NCI-H1417 (cell line): ENCODE measurements at regions not wholly inside any gene's neighbourhood (a gene's known extent, or its start where the extent isn't known, plus 50 kb on each side); places are given as distances from the start of the nearest gene placed in this dataset.

Experiments
- DNase-seq, 3 experiments: peaks; one replicate each; lab custom pipeline; 2025; lab: John Stamatoyannopoulos, UW

DNA sequence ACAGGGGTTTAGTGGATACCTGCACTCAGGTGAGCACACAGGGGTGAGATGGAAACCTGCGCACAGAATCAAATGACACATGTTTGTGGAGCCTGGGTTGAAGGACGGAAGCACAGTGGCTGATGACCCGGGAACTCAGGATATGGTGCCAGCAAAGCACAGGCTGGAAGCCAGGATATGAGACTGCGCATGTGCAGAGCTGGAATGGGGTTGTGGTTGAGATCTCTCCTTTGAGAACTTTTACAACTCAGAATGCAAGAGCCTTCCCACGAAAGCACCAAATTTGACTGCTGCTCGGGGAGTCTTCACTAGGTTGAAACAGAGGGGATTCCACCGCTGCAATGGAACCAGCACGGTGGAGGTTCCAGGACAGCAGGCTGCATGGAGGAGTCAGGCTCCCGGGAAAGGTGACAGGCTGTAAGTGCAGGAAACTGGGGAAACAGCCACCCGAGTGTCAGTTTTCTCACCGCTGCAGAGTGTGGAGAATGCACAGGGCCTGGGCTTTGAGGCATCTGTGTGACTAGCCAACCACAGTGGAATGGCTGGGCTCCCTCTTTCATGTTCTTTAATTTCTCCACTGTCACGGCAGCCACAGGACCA lies 133.4 kb upstream of the TCERG1L start:
- DNase-seq: no peak

DNA sequence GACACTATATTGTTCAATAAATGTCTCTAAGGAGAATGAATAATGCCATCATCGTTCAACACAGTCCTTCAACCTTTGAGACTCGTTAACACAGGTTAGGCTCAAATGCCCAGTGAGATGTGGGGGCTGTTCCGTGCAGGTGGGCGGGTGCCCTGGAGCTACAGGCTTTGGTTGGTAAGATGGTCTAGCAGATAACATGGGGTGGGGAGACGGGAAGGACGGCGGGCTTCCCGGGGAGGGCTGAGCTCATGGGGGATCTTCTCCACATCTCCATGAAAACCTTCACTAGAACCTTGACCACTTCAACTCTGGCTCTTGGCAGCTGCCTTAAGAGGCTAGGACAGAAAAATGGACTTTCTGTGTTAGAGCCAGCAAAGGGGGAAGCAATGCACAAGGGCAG lies 134.1 kb upstream of the TCERG1L start:
- DNase-seq: no peak

- DNase-seq: no peak
Measured at GRCh38 chr10:131446171-131446570, 134.7 kb upstream of the TCERG1L start.

- DNase-seq: no peak
Measured at GRCh38 chr10:131448171-131448570, 136.7 kb upstream of the TCERG1L start.

GRCh38 chr10:131448883-131449282 lies 137.4 kb upstream of the TCERG1L start:
- no peak for DNase-seq

DNA sequence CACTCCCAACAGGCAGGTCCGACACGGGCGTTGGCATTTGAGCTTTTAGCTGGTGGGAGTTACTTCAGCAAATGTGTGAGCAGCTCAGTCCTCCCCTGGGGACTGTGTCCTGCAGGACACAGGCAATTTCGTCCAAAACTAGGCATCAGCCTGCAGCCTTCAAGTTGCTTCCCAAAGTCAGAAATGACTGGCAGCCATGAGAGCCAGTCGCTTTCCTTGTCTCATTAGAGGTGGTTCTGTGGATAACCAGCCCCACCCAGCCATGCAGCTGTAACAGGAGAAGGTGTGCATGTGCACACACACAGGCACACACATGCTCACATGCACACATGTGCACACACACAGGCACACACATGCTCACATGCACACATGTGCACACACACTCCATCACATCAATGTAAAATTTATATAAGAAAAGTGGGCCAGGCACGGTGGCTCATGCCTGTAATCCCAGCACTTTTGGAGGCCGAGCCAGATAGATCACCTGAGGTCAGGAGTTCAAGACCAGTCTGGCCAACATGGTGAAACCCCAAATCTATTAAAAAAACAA lies 138.8 kb upstream of the TCERG1L start:
- DNase-seq: no peak

DNA sequence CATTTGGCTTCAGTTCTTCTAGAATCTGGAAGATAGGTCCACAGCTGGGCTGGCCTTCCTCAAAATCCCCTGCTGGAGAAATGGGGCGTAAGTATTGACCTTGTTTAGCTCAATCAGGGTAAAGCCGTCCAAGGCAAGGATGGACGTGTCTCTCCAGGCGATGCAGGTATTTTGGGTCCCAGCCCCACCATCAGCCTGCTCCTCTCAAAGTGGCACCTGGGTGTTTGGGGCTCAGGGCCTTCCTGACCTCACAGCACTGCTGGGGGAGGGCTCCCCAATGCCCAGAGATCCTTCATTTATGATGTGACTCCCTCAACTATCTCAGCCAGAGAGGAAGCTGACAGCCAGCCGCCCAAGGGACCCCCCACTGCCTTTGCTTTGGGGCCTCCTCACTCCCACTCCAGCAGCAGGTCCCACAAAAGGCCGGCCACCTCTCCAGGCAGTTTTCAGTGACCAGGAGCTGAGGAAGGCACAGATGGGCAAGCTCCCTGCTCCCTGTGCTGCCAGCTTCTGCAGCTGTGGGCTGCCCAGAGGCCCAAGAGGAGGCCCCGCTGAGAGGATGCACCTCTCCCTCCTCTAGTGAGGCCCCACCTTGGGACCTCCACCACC lies 140.0 kb upstream of the TCERG1L start:
- no peak for DNase-seq

DNA sequence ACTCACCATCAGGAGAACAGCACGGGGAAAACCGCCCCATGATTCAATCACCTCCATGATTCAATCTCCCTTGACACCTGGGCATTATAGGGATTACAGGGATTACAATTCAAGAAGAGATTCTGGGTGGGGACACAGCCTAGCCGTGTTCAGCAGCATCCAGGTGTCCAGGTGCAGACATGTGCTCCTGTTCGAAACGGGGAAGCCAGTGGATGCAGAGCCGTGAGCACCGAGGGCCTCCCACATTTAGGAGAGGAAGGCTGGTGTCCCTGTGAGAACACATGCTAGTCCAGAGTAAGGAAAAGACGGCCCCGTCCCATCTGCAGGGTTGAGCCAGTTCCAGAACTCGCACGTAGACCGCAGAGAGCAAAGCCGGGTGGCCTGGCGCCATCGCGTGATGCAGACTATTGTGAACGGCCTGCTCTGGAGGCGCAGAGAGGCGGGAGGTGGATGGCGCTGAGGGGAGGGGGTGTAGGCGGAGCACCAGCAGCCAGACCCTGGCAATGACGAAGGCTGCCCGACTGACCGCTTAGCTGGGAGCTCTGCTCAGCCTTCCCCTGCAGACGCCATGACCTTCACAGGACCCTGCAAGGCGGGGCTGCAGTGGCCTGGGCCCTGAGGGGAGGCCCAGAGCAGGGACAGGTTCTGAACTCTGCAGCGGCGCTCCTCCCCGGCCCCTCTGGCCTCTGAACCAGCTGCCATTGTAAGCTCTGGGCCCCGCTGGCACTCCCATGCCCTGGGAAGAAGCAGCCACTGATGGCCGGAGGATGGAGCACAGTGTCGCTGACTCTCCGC lies 141.6 kb upstream of the TCERG1L start:
- DNase-seq: no peak

DNA sequence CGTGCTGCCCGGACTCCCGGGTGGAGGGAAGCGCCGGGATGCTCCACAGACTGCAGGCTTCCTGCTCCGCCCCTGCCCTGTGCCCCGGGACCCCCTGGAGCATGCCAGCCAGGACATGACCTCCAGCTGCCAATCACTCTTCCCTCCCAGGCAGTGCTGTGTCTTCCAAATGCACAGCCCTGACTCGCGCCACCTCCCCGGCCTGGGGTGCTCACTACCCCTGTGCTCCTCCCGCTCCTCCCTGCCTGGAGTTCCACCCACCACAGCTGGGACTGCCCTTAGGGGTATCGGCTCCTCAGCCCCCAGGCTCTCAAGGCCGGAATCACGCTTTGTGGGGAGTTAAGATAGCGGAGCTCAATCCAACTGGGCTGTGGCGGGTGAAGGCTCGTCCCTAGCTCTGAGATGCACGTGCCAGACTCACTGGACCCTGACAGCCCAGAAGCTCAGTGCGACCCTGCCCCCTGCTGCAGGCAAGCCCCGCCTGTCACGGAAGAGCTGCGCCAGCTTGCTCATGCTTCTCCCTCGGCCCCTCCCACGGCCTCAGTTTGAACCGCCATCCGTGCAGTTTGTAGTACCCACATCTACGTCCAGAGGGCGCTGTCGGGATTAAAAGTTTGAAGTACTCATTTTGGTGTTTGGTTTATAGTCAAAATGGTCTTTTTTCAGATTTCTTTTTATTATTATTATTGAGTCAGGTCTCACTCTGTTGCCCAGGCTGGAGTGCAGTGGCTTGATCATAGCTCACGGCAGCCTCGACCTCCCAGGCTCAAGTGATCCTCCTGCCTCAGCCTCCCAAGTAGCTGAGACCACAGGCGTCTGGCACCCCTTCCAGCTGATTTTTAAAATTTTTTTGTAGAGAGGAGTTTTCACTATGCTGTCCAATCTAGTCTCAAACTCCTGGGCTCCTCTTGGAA lies 142.5 kb upstream of the TCERG1L start:
- no peak for DNase-seq

GRCh38 chr10:131456411-131456810 lies 144.9 kb upstream of the TCERG1L start:
- no peak for DNase-seq

DNA sequence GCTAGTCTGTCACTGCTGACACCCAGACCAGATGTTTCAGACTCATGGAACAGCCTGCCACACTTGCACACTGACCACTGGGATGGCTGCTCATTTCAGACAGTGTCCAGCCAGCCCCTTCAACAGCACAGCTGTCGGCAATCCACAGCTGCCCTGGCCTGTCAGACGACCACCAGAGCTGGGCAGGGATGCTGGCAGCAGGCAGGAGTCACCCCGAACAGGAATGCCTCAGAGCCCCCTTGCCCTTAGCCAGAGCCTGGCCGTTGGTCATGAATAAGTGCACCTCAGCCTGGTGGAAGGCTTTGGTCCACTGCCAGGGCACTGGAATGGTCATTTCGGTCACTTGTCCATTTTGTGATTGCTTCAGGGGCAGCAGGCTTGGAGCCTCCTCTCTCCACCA lies 149.6 kb upstream of the TCERG1L start:
- no peak for DNase-seq

DNA sequence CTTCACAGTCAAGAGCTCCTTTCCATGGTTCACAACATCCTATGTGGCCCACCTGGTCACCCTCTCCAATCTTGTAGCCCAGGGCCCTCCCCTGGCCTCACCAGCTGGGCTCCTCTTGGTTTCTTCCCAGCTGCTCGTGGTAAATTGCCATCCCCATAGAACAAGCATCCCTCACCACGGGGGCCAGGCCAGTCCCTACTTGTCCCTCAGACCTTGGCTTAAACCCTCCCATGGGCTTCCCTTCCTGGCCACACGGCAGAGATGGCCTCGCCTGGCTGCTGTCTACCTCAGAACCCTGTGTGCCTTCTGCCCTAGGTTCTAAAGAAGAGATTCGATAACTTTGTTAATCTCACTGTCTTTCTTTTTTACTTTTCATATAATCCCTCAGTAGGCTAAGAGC lies 153.3 kb upstream of the TCERG1L start:
- no peak for DNase-seq

GRCh38 chr10:131469551-131469950 lies 158.0 kb upstream of the TCERG1L start:
- DNase-seq: no peak

DNA sequence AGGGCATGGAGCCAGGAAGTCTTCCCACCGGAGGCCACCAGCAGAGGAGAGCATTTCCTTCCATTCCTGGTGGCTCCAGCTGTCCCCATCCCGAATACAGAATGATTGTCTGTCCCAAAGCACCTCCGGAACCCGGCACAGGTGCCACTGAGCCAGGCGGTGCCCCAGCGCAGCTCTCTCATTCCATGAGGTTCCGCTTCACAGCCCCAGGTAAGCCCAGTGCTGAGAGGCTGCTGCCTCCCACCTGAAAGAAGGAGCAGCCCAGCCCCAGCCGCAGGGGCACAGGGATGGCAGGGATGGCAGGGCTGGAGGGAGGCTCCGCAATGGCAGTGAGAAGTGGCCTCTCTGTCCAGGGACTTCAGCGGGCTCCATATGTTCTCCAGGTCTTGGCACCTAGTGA lies 162.1 kb upstream of the TCERG1L start:
- no peak for DNase-seq

DNA sequence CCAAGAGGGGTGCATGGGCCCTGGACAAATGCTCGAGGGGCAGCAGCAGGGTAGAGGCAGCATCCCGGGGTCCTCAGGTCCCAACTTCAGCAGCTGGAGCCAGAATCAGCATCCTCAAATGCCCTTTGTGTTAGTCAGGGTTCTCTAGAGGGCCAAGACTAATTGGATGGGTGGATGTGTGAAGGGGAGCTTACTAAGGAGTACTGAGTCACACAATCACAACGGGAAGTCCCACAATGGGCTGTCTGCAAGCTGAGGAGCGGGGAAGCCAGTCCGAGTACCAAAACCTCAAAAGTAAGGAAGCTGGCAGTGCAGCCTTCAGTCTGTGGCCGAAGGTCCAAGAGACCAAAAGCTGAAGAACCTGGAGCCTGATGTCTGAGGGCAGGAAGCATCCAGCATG lies 162.9 kb upstream of the TCERG1L start:
- DNase-seq: no peak

GRCh38 chr10:131475043-131475442 lies 163.5 kb upstream of the TCERG1L start:
- no peak for DNase-seq

- no peak for DNase-seq
Measured at GRCh38 chr10:131475803-131476202, 164.3 kb upstream of the TCERG1L start.

- no peak for DNase-seq
Measured at GRCh38 chr10:131477457-131478121, 166.1 kb upstream of the TCERG1L start.

GRCh38 chr10:131478377-131478989 lies 167.0 kb upstream of the TCERG1L start:
- DNase-seq: no peak

- DNase-seq: no peak
Measured at GRCh38 chr10:131480066-131480465, 168.5 kb upstream of the TCERG1L start.

DNA sequence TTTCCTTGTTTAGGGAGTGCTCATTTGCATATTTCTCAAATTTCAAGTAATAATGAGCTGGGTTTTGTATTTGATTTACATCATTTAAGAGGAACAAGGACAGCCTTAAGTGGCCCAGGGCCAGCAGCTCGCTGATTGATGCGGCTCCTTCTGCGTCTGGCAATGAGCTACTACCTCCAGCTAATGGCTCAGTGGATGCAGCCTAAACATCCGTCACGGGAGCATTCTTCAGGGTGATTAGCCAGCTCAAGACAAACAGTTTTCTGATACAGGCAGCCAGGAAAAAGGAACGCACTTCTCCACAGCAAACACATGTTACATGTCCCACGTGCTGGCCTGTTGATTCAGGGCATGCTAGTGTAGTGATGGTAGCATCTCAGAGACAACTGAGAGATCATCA lies 169.3 kb upstream of the TCERG1L start:
- DNase-seq: peak in 1 of 3 experiments; percentile 40
